ENCODE measurements at regions not wholly inside any gene's neighbourhood (a gene's known extent, or its start where the extent isn't known, plus 50 kb on each side); places are given as distances from the start of the nearest gene placed in this dataset.

DNA sequence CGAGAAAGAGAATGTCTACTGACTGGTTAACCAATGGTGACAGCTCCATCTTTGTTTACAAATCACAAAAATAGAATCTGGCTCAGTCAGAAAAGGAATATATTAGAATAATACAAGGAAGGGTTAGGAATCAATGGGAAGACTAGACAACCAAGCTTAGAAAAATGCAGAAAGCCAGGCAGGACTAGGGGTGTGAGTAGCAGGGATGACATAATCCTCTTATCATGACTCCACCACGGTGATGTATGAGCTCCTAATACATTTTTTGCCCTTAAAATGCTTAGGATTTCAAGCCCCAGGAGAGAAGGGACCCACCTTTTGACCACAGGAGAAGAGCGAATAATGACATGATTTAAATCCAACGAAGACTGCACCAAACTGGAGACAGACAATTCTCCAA, 252.3 kb downstream of the CHD9NB start:
- no peak for TF ChIP-seq POLR2A (IDR thresholded peaks at IDR 0.05)
- TF ChIP-seq, protein P1, sequence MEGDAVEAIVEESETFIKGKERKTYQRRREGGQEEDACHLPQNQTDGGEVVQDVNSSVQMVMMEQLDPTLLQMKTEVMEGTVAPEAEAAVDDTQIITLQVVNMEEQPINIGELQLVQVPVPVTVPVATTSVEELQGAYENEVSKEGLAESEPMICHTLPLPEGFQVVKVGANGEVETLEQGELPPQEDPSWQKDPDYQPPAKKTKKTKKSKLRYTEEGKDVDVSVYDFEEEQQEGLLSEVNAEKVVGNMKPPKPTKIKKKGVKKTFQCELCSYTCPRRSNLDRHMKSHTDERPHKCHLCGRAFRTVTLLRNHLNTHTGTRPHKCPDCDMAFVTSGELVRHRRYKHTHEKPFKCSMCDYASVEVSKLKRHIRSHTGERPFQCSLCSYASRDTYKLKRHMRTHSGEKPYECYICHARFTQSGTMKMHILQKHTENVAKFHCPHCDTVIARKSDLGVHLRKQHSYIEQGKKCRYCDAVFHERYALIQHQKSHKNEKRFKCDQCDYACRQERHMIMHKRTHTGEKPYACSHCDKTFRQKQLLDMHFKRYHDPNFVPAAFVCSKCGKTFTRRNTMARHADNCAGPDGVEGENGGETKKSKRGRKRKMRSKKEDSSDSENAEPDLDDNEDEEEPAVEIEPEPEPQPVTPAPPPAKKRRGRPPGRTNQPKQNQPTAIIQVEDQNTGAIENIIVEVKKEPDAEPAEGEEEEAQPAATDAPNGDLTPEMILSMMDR (IDR thresholded peaks at IDR 0.05), result no peak

Data from tibial nerve (tissue), 3 donors.